Stimulated activated CD8-positive, alpha-beta memory T cell treated with anti-CD3 and anti-CD28 coated beads, Interleukin-15, amount 100 ng/mL, for 48 hours (primary cell): ENCODE measurements at regions not wholly inside any gene's neighbourhood (a gene's known extent, or its start where the extent isn't known, plus 50 kb on each side); places are given as distances from the start of the nearest gene placed in this dataset.

Experiments
- DNase-seq, 2 donors: peaks; one replicate each; pipeline ENCODE4 v3.0.0-alpha.2; 2020; ENCODE audit warnings: low read depth in 2 of 2

DNA sequence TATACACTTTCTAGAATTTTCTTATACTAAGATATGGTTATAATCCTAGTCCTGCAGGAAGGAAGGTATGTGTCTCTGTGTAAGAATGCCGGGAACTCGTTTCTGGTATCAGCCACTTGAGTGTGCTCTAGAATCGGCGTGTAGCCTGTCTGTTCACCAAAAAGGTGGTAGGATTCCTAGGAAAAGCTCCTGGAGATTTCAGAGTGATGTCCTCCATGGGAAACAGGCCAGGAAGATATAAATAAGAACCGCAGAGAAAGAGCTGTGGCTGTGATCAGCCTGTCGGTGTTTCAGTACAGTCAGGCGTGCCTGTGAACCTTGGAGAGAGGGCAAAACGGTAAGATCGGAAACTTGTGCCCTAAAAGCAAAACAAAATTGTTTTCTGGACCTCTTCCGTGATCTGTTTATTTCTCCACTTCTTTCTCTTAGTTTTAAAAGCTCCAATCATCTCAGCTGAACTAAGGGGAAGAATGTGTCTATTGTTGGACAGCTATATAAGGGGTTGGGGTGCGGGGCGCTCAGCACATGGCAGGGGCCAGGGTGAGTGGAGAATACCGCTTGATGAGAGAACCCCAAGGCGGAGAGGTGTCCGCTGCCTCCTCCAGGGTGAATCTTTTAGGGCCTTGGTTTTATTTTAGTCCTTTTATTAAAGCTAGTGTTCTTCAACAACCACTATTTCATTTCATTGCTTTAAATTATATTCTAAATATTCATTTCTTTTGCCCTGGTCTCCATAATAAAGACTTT is 303.8 kb upstream of the TENM3 start:
- no peak for DNase-seq

DNA sequence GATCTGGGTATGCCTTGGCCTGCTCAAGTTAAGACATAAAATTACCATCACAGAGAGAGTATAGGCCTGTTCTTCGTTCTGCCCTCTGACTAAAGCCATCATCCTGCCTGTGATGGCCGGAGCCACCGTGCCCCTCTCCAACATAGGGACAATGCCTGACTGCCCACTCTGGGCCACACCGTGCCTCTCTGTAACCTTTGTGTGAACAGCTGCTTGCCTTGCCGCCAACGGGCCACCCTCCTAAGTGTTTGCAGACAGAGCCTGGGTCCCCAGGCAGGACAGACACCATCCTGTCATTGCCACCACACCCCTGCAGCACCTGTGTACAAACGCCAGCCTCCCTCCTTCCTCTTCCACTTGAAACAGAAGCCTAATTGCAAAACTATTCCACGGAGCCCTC is 298.7 kb upstream of the TENM3 start:
- no peak for DNase-seq

GRCh38 chr4:181946902-181947301 is 296.3 kb upstream of the TENM3 start:
- no peak for DNase-seq

DNA sequence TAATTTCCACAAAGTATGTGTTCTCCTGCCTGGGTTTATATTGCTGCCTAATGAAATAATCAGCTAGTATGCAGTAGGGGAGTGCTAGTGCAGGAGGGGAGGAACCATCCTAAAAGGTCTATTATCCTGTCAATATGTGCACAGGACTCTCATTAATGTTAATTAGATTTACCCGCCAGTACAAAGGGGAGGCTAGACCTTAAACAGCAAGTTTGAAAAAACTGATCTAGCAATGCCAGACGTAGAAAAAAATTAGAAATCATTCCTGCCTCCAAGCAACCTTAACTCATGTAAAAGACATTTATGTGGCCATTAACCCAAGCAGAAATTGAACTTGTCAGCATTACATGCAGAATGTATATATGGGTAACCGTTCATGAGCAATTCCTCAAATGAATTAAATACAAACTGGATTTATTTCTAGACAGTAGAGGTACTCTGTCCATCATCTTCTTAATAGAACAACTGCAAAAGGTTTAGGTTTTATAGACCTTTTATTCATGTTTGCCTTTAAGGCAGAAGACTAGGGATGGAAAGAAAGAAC is 294.3 kb upstream of the TENM3 start:
- no peak for DNase-seq

GRCh38 chr4:181949704-181950312 is 293.4 kb upstream of the TENM3 start:
- DNase-seq, result no peak

DNA sequence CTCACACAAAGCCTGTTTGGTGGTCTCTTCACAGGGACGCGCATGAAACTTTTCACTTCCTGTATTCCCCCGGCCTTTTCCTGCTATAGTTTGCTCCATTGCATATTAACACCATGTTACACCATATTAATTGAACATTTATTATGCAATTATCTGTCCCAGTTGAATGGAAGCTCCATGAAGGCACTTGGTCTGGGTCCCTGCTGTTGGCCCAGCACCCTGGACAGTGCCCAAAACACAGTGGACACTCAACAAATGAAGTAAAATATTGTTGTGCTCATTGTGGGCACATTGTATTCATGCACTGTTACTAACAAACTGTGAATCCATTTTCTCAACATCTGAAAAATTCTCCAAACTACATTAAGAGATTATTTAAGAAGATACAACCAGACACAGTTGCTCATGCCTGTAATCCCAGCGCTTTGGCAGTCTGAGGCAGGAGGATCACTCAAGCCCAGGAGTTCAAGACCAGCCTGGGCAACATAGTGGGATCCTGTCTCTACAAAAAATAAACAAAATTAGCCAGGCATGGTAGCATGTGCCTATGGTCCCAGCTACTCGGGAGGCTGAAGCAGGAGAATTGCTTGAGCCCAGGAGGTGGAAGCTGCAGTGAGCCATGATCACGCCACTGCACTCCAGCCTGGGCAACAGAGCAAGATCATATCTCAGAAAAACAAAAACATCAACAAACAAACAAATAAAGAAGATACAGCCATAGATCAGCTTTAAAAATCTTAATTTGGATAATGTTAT is 292.7 kb upstream of the TENM3 start:
- DNase-seq, result no peak

- no peak for DNase-seq
These were observed 291.9 kb upstream of the TENM3 start for GRCh38 chr4:181951265-181951664.

- no peak for DNase-seq
These were observed 290.7 kb upstream of the TENM3 start for GRCh38 chr4:181952478-181952877.

GRCh38 chr4:181956512-181956911 is 286.7 kb upstream of the TENM3 start:
- DNase-seq, result no peak

- no peak for DNase-seq
These were observed 286.1 kb upstream of the TENM3 start for GRCh38 chr4:181957088-181957487.

DNA sequence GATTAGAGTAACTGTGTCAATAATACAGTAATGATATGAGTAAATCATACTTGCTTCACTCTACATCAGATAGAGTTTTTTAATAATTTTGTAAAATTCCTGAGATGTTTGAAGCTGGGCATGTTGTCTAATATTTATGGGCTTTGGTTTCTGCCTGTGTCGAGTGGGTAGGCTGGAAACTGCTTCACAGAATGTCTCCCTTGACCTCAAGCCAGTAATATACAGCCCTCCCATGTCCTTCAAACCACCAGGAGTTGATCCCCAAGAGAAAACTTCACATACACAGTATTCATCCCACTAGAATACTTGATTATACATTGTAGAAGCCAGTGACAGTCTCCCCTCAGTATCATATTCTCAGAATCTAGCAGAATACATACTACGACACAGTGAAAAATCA is 284.8 kb upstream of the TENM3 start:
- DNase-seq, result no peak

- no peak for DNase-seq
These were observed 284.1 kb upstream of the TENM3 start for GRCh38 chr4:181959121-181959520.

DNA sequence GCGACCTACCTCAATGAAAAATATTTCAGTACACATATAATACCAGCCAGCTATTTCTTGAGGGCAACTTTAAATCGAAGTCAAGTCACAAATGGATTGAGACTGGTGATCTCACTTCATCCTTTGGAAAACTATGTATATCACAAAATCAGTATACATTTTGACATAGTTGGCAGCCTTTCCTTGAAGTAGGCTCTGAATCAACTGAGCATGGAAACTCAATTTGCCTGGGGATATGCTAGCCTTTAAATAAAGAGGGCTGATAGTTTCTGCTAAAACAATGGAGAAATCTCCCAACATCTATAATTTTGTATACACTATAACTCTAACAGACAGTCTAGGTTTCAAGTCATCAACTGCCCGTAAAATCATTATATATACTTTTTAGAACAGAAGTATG is 282.8 kb upstream of the TENM3 start:
- no peak for DNase-seq

GRCh38 chr4:181962321-181962720 is 280.9 kb upstream of the TENM3 start:
- no peak for DNase-seq

GRCh38 chr4:181964731-181965130 is 278.5 kb upstream of the TENM3 start:
- no peak for DNase-seq

DNA sequence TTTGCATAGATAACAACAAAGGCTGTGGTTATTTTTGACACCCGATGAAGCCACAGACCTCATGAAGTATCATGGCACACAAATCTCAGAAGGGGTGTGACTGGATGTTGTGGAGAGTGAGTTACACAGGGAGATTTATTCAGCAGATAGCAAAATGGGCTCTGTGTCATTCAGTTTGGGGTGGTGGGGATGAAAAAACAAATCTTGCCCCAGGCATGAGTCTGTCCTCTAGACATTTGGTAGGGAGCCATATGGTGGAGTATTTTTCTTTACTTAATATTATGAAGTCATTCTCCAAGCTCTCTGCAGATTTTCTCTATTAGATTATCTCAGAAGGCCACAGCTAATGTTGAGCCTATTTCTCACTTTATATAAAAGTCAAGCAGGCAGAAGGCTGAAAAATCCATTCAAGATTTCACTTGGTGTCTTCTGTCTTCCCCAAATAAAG is 277.1 kb upstream of the TENM3 start:
- DNase-seq, result no peak

- DNase-seq, result no peak
These were observed 275.8 kb upstream of the TENM3 start for GRCh38 chr4:181967401-181967800.

GRCh38 chr4:181968371-181968770 is 274.8 kb upstream of the TENM3 start:
- DNase-seq, result no peak

- DNase-seq, result no peak
These were observed 274.1 kb upstream of the TENM3 start for GRCh38 chr4:181969151-181969550.

- DNase-seq, result no peak
These were observed 272.8 kb upstream of the TENM3 start for GRCh38 chr4:181970366-181970765.

- no peak for DNase-seq
These were observed 271.8 kb upstream of the TENM3 start for GRCh38 chr4:181971411-181971810.

GRCh38 chr4:181971973-181972372 is 271.2 kb upstream of the TENM3 start:
- DNase-seq, result no peak

DNA sequence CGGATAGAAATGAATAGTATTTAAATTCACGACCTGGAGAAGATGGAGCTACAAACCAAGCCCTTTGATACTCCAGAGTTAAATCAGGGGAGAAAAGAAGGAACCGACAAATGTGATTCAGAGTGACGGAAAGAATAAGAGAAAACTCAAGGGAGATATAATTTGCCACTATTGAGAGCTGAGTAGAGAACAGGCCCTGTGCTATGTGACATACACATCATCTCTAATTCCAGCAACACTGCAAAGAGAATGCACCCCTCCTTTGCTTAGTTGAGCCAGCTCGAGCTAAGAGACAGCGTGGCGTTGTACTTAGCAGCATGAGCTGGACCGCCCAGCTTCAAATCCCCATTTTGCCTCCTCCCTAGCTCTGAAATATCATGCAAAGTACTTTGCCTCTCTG is 266.4 kb upstream of the TENM3 start:
- DNase-seq, result no peak
